HEK293 (cell line): ENCODE measurements at regions not wholly inside any gene's neighbourhood (a gene's known extent, or its start where the extent isn't known, plus 50 kb on each side); places are given as distances from the start of the nearest gene placed in this dataset.

Experiments used
- CTCF ChIA-PET: fragments of 350-600 bp; formaldehyde crosslinking; extraction: SDS; loops from one replicate; lab custom pipeline; 2021; ENCODE audit warnings: antibody characterized with exemption; lab: Yijun Ruan, JAX
- POLR2A ChIA-PET: fragments of 300-600 bp; formaldehyde crosslinking; extraction: SDS; loops from one replicate; lab custom pipeline; 2020; ENCODE audit warnings: antibody characterized with exemption, inconsistent platforms; lab: Yijun Ruan, JAX
- H3K27ac ChIP-seq: fragments of 200-500 bp; sonication (Bioruptor generic); 2 replicates; pipeline ENCODE4 v1.5.1; 2014; ENCODE audit warnings: low read depth, low read length, control low read depth, inconsistent platforms; ENCODE audit errors: extremely low read depth
- H3K36me3 ChIP-seq, 2 experiments: fragments of 200-500 bp in 1 of 2; sonication (Bioruptor generic) in 1 of 2; 1 replicate in 1 of 2; 2 replicates in 1 of 2; pipeline ENCODE4 v1.5.1; 2014 to 2017; ENCODE audit warnings: inconsistent platforms in 2 of 2, low read length in 2 of 2; ENCODE audit not compliant: control insufficient read depth in 2 of 2, insufficient read depth in 1 of 2
- H3K4me1 ChIP-seq: fragments of 200-500 bp; sonication (Bioruptor generic); 2 replicates; pipeline ENCODE4 v1.5.1; 2014; ENCODE audit warnings: mild to moderate bottlenecking, low read length, inconsistent platforms; ENCODE audit not compliant: control insufficient read depth, insufficient read depth
- H3K4me3 ChIP-seq: 2 replicates; pipeline ENCODE4 v1.5.1; 2011; ENCODE audit warnings: low read depth, mild to moderate bottlenecking, control low read depth, low read length, moderate library complexity
- H3K9me3 ChIP-seq: fragments of 200-500 bp; sonication (Bioruptor generic); 2 replicates; pipeline ENCODE4 v1.5.1; 2014; ENCODE audit warnings: low read depth, low read length, inconsistent platforms; ENCODE audit not compliant: control insufficient read depth, insufficient read depth
- HOXA7 ChIP-seq: sonication (generic); formaldehyde crosslinking; IDR thresholded peaks from 2 replicates; pipeline ENCODE4 v1.8.1; 2022; ENCODE audit warnings: missing genetic modification reagents, borderline replicate concordance
- MEIS1 ChIP-seq: sonication (generic); formaldehyde crosslinking; IDR thresholded peaks from 2 replicates; pipeline ENCODE4 v1.8.1; 2022; ENCODE audit warnings: missing genetic modification reagents, mild to moderate bottlenecking, borderline replicate concordance
- PRDM6 ChIP-seq: fragments of 450-650 bp; formaldehyde crosslinking; IDR thresholded peaks from 2 replicates; pipeline ENCODE4 v1.5.1; 2017; ENCODE audit warnings: missing biosample characterization, missing genetic modification characterization
- REPIN1 ChIP-seq: fragments of 450-650 bp; formaldehyde crosslinking; IDR thresholded peaks from 2 replicates; pipeline ENCODE4 v1.5.1; 2017; ENCODE audit warnings: missing biosample characterization, missing genetic modification characterization, low read depth
- SALL2 ChIP-seq: fragments of 450-650 bp; formaldehyde crosslinking; IDR thresholded peaks from 2 replicates; pipeline ENCODE4 v1.5.0; 2017; ENCODE audit warnings: missing biosample characterization, mild to moderate bottlenecking, missing genetic modification characterization, borderline replicate concordance
- SP2 ChIP-seq: fragments of 450-650 bp; formaldehyde crosslinking; IDR thresholded peaks from 2 replicates; pipeline ENCODE4 v1.5.1; 2016; ENCODE audit warnings: missing biosample characterization, missing genetic modification characterization
- TRIM28 ChIP-seq: IDR thresholded peaks from 2 replicates; pipeline ENCODE4 v1.6.1; 2011; ENCODE audit warnings: low read length, control low read depth, borderline replicate concordance
- ZBTB10 ChIP-seq: fragments of 450-650 bp; formaldehyde crosslinking; IDR thresholded peaks from 2 replicates; pipeline ENCODE4 v1.5.1; 2016; ENCODE audit warnings: missing biosample characterization, missing genetic modification characterization
- ZBTB11 ChIP-seq: fragments of 450-650 bp; formaldehyde crosslinking; conservative IDR thresholded peaks from 2 replicates; pipeline ENCODE4 v1.5.1; 2016; ENCODE audit warnings: low read depth, missing biosample characterization, missing genetic modification characterization
- ZBTB21 ChIP-seq: fragments of 450-650 bp; formaldehyde crosslinking; IDR thresholded peaks from 2 replicates; pipeline ENCODE4 v1.5.1; 2017; ENCODE audit warnings: missing biosample characterization, missing genetic modification characterization
- ZFP69B ChIP-seq: fragments of 450-650 bp; formaldehyde crosslinking; IDR thresholded peaks from 2 replicates; pipeline ENCODE4 v1.5.1; 2016; ENCODE audit warnings: missing biosample characterization, missing genetic modification characterization
- ZNF132 ChIP-seq: fragments of 450-650 bp; formaldehyde crosslinking; IDR thresholded peaks from 2 replicates; pipeline ENCODE4 v1.5.1; 2017; ENCODE audit warnings: missing biosample characterization, missing genetic modification characterization, borderline replicate concordance
- ZNF18 ChIP-seq: fragments of 450-650 bp; formaldehyde crosslinking; IDR thresholded peaks from 2 replicates; pipeline ENCODE4 v1.5.1; 2016; ENCODE audit warnings: missing biosample characterization, missing genetic modification characterization
- ZNF2 ChIP-seq: fragments of 450-650 bp; formaldehyde crosslinking; IDR thresholded peaks from 2 replicates; pipeline ENCODE4 v1.5.1; 2016; ENCODE audit warnings: missing biosample characterization, missing genetic modification characterization
- ZNF214 ChIP-seq: fragments of 450-650 bp; formaldehyde crosslinking; IDR thresholded peaks from 2 replicates; pipeline ENCODE4 v1.5.1; 2017; ENCODE audit warnings: missing biosample characterization, mild to moderate bottlenecking, missing genetic modification characterization, borderline replicate concordance
- ZNF26 ChIP-seq: fragments of 450-650 bp; formaldehyde crosslinking; IDR thresholded peaks from 2 replicates; pipeline ENCODE4 v1.5.1; 2016; ENCODE audit warnings: missing biosample characterization, missing genetic modification characterization
- ZNF48 ChIP-seq: fragments of 450-650 bp; formaldehyde crosslinking; IDR thresholded peaks from 2 replicates; pipeline ENCODE4 v1.5.1; 2016; ENCODE audit warnings: missing biosample characterization, missing genetic modification characterization
- ZNF530 ChIP-seq: fragments of 450-650 bp; formaldehyde crosslinking; IDR thresholded peaks from 2 replicates; pipeline ENCODE4 v1.5.1; 2016; ENCODE audit warnings: low read depth, missing biosample characterization, missing genetic modification characterization
- ZNF610 ChIP-seq: fragments of 450-650 bp; formaldehyde crosslinking; IDR thresholded peaks from 2 replicates; pipeline ENCODE4 v1.5.1; 2016; ENCODE audit warnings: missing biosample characterization, missing genetic modification characterization, borderline replicate concordance
- ZSCAN18 ChIP-seq: fragments of 450-650 bp; formaldehyde crosslinking; IDR thresholded peaks from 2 replicates; pipeline ENCODE4 v1.5.1; 2016; ENCODE audit warnings: missing biosample characterization, missing genetic modification characterization

- Histone ChIP-seq H3K4me3 (no peak overlapping the region), H3K4me1 (no peaks in the 10 kb centered on the region), H3K9me3 (no peaks in the 10 kb centered on the region), H3K27ac (no peak overlapping the region)
- ChIA-PET CTCF (no interaction called here), POLR2A (no interaction called here)
- TF ChIP-seq PRDM6 (tag by site-specific recombination) (no peak), ZBTB10 (tag by site-specific recombination) (no peak), ZNF610 (no peak), MEIS1 (CRISPR knock-in tag) (no peak), TRIM28 (no peak), ZFP69B (tag by site-specific recombination) (no peak), ZBTB21 (tag by site-specific recombination) (no peak), ZNF26 (tag by site-specific recombination) (no peak), HOXA7 (CRISPR knock-in tag) (no peak), ZNF530 (tag by site-specific recombination) (no peak), ZNF48 (tag by site-specific recombination) (no peak), ZBTB11 (tag by site-specific recombination) (no peak), ZNF132 (tag by site-specific recombination) (no peak), REPIN1 (no peak), SALL2 (no peak), SP2 (tag by site-specific recombination) (no peak), ZNF2 (tag by site-specific recombination) (no peak), ZNF18 (tag by site-specific recombination) (no peak), ZSCAN18 (no peak), ZNF214 (no peak)
- TF ChIP-seq, all 188 proteins: peak for 0
- no peaks in the 10 kb centered on the region for H3K36me3 ChIP-seq
These were observed 78.8 kb upstream of the PIWIL1 start for GRCh38 chr12:130258863-130259262.
